Transverse colon (tissue), 4 donors: ENCODE measurements at regions not wholly inside any gene's neighbourhood (a gene's known extent, or its start where the extent isn't known, plus 50 kb on each side); places are given as distances from the start of the nearest gene placed in this dataset.

ENCODE experiments used
- CTCF ChIP-seq, 5 experiments: fragments of 200-600 bp in 3 of 5; fragments of 450-650 bp in 2 of 5; sonication (generic) in 3 of 5; IDR thresholded peaks; 1 replicate in 2 of 5; 2 replicates in 3 of 5; pipeline ENCODE4 v1.5.1; 2016 to 2017; ENCODE audit warnings: antibody characterized with exemption in 5 of 5, inconsistent platforms in 3 of 5, mild to moderate bottlenecking in 2 of 5, moderate library complexity in 1 of 5
- EP300 ChIP-seq: sonication (generic); formaldehyde crosslinking; IDR thresholded peaks from one replicate; pipeline ENCODE4 v1.6.1; 2017; ENCODE audit warnings: antibody characterized with exemption, low read depth
- POLR2A ChIP-seq: fragments of 450-650 bp; IDR thresholded peaks from one replicate; pipeline ENCODE4 v1.6.1; 2016; ENCODE audit warnings: antibody characterized with exemption, mild to moderate bottlenecking, moderate library complexity
- POLR2AphosphoS5 ChIP-seq, 3 donors: sonication (generic); formaldehyde crosslinking; IDR thresholded peaks; one replicate each; pipeline ENCODE4 v1.6.1; 2016; ENCODE audit warnings: antibody characterized with exemption in 3 of 3

DNA sequence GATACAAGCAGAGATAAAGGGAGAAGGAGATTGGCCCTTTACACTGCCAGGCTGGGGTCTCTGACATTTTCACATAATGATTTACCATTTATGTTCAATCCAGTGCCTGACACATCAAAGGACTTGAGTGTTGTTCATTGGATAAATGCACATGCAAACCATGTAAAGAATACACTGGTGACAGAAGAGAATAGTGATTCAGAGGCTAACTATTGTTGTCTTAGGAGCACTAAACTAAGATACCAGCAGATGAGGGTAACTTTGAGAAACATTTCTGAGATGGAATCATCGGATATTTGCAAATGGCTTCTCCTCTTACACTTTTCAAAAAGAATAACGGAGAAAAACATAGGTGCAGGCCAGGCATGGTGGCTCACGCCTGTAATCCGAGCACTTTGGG lies 67.3 kb upstream of the HHIP start:
- no peak for TF ChIP-seq CTCF (IDR thresholded peaks at IDR 0.05)
- no peak for TF ChIP-seq POLR2A
- TF ChIP-seq POLR2AphosphoS5 (IDR thresholded peaks at IDR 0.05), result no peak
- TF ChIP-seq EP300, result no peak
